Hematopoietic multipotent progenitor cell (in vitro differentiated cells): ENCODE measurements at regions not wholly inside any gene's neighbourhood (a gene's known extent, or its start where the extent isn't known, plus 50 kb on each side); places are given as distances from the start of the nearest gene placed in this dataset.
"Not testable (repeated sequence)": the region's sequence is repeated elsewhere in the genome, so short reads cannot be mapped to it uniquely, and the experiment has no call there.

Experiments used
- DNase-seq, 3 donors: peaks; one replicate each; pipeline ENCODE4 v3.0.0-alpha.2; 2011 to 2015; ENCODE audit warnings: low read depth in 2 of 3, low spot score in 2 of 3

- DNase-seq: no peak
These were observed 66.1 kb downstream of the GADD45G start for GRCh38 chr9:89670801-89671434.

- DNase-seq: no peak
These were observed 69.8 kb downstream of the GADD45G start for GRCh38 chr9:89674667-89675057.

- no peak for DNase-seq
These were observed 70.4 kb downstream of the GADD45G start for GRCh38 chr9:89675058-89675742.

GRCh38 chr9:89676281-89676680 lies 71.5 kb downstream of the GADD45G start:
- DNase-seq: no peak

- DNase-seq: no peak
These were observed 73.0 kb downstream of the GADD45G start for GRCh38 chr9:89677702-89678395.

- no peak for DNase-seq
These were observed 73.7 kb downstream of the GADD45G start for GRCh38 chr9:89678396-89679015.

GRCh38 chr9:89679016-89679415 lies 74.2 kb downstream of the GADD45G start:
- no peak for DNase-seq

- no peak for DNase-seq
These were observed 74.8 kb downstream of the GADD45G start for GRCh38 chr9:89679581-89679980.

GRCh38 chr9:89680547-89681467 lies 76.0 kb downstream of the GADD45G start:
- DNase-seq: no peak

- DNase-seq: not testable (repeated sequence)
These were observed 76.7 kb downstream of the GADD45G start for GRCh38 chr9:89681468-89681859.

- DNase-seq: no peak
These were observed 78.8 kb downstream of the GADD45G start for GRCh38 chr9:89683626-89684025.

GRCh38 chr9:89684218-89684617 lies 79.4 kb downstream of the GADD45G start:
- DNase-seq: no peak

GRCh38 chr9:89684912-89685636 lies 80.3 kb downstream of the GADD45G start:
- no peak for DNase-seq

- no peak for DNase-seq
These were observed 80.9 kb downstream of the GADD45G start for GRCh38 chr9:89685698-89686097.

GRCh38 chr9:89686126-89686525 lies 81.3 kb downstream of the GADD45G start:
- no peak for DNase-seq

GRCh38 chr9:89686621-89687020 lies 81.8 kb downstream of the GADD45G start:
- DNase-seq: no peak

- DNase-seq: no peak
These were observed 82.4 kb downstream of the GADD45G start for GRCh38 chr9:89687188-89687587.

GRCh38 chr9:89687848-89688247 lies 83.0 kb downstream of the GADD45G start:
- DNase-seq: no peak

- DNase-seq: not testable (repeated sequence)
These were observed 84.5 kb downstream of the GADD45G start for GRCh38 chr9:89689321-89689720.
